IPS DF 6.9 (cell line): ENCODE measurements at regions not wholly inside any gene's neighbourhood (a gene's known extent, or its start where the extent isn't known, plus 50 kb on each side); places are given as distances from the start of the nearest gene placed in this dataset.

Experiments
- DNase-seq: peaks from one replicate; pipeline ENCODE4 v3.0.0-alpha.2; 2013; ENCODE audit warnings: low read depth, low spot score
- H3K27ac ChIP-seq: one replicate; pipeline ENCODE4 v1.5.1; 2013; ENCODE audit warnings: low read length, control low read depth
- H3K27me3 ChIP-seq: 2 replicates; pipeline ENCODE4 v1.6.1; 2013; ENCODE audit warnings: mild to moderate bottlenecking, low read length; ENCODE audit not compliant: control insufficient read depth, insufficient read depth
- H3K36me3 ChIP-seq: 2 replicates; pipeline ENCODE4 v1.6.1; 2013; ENCODE audit warnings: low read length; ENCODE audit not compliant: control insufficient read depth, insufficient read depth
- H3K4me1 ChIP-seq: 2 replicates; pipeline ENCODE4 v1.6.1; 2013; ENCODE audit warnings: low read length; ENCODE audit not compliant: control insufficient read depth, insufficient read depth
- H3K4me3 ChIP-seq: 2 replicates; pipeline ENCODE4 v1.5.1; 2013; ENCODE audit warnings: mild to moderate bottlenecking, low read length
- H3K9me3 ChIP-seq: 2 replicates; pipeline ENCODE4 v1.6.1; 2013; ENCODE audit warnings: low read length, inconsistent platforms; ENCODE audit not compliant: control insufficient read depth, insufficient read depth
- WGBS: extraction: QIAGEN DNeasy Blood & Tissue Kit; methylation state at CpG from one replicate; pipeline ENCODE4 v1.1.7; 2013; ENCODE audit warnings: mixed read lengths, missing lambda C conversion rate; ENCODE audit not compliant: insufficient read length, insufficient coverage; 5-methylcytosine and 5-hydroxymethylcytosine counted together

- Histone ChIP-seq H3K4me1 (0 out of 2 replicates have a peak, but pooled peaks cover 1% of the 10 kb centered on the region), H3K27me3 (no peaks in the 10 kb centered on the region; the same call in 1 of the 2 replicates), H3K4me3 (no peak overlapping the region), H3K9me3 (no peaks in the 10 kb centered on the region), H3K27ac (no peak overlapping the region), H3K36me3 (no peaks in the 10 kb centered on the region)
- no CpG with 5 or more reads among the region's 16 CpGs for WGBS
- DNase-seq = no peak
Measured at GRCh38 chr6:33896391-33897188, 92.8 kb upstream of the MLN start.

- Histone ChIP-seq H3K36me3 (no peaks in the 10 kb centered on the region), H3K27me3 (no peaks in the 10 kb centered on the region; the same call in 1 of the 2 replicates), H3K27ac (no peak overlapping the region), H3K4me1 (0 out of 2 replicates have a peak, but pooled peaks cover 1% of the 10 kb centered on the region), H3K9me3 (no peaks in the 10 kb centered on the region), H3K4me3 (no peak overlapping the region)
- no peak for DNase-seq
- no CpG with 5 or more reads among the region's 2 CpGs for WGBS
Measured at GRCh38 chr6:33895988-33896387, 92.2 kb upstream of the MLN start.

GRCh38 chr6:33895296-33895695, 91.5 kb upstream of the MLN start:
- H3K27ac ChIP-seq = no peak overlapping the region
- no peaks in the 10 kb centered on the region for H3K36me3 ChIP-seq
- H3K4me1 ChIP-seq = 0 out of 2 replicates have a peak, but pooled peaks cover 1% of the 10 kb centered on the region
- no peaks in the 10 kb centered on the region; the same call in 1 of the 2 replicates for H3K27me3 ChIP-seq
- WGBS = no CpG with 5 or more reads among the region's 3 CpGs
- no peak overlapping the region for H3K4me3 ChIP-seq
- no peak for DNase-seq
- no peaks in the 10 kb centered on the region for H3K9me3 ChIP-seq

GRCh38 chr6:33894438-33894837, 90.6 kb upstream of the MLN start:
- Histone ChIP-seq H3K4me3 (no peak overlapping the region), H3K4me1 (0 out of 2 replicates have a peak, but pooled peaks cover 1% of the 10 kb centered on the region), H3K36me3 (no peaks in the 10 kb centered on the region), H3K9me3 (no peaks in the 10 kb centered on the region), H3K27me3 (no peaks in the 10 kb centered on the region; the same call in 1 of the 2 replicates), H3K27ac (no peak overlapping the region)
- no peak for DNase-seq
- no CpG with 5 or more reads among the region's 2 CpGs for WGBS

- WGBS = no CpG with 5 or more reads among the region's 47 CpGs
- H3K27ac ChIP-seq = no peak overlapping the region
Measured at GRCh38 chr6:33892581-33893346, 89.0 kb upstream of the MLN start.

GRCh38 chr6:33888664-33889200, 84.9 kb upstream of the MLN start:
- Histone ChIP-seq H3K9me3 (no peaks in the 10 kb centered on the region), H3K27ac (no peak overlapping the region), H3K36me3 (no peaks in the 10 kb centered on the region), H3K4me3 (no peak overlapping the region), H3K4me1 (no peaks in the 10 kb centered on the region), H3K27me3 (no peaks in the 10 kb centered on the region)
- DNase-seq = no peak
- WGBS = no CpG with 5 or more reads among the region's 9 CpGs

More at GRCh38 chr6:33892581-33893346, 89.0 kb upstream of the MLN start:
- H3K4me3 ChIP-seq = no peak overlapping the region
- H3K4me1 ChIP-seq = 0 out of 2 replicates have a peak, but pooled peaks cover 1% of the 10 kb centered on the region
- H3K36me3 ChIP-seq = no peaks in the 10 kb centered on the region
- H3K27me3 ChIP-seq = no peaks in the 10 kb centered on the region; the same call in 1 of the 2 replicates
- H3K9me3 ChIP-seq = no peaks in the 10 kb centered on the region
- DNase-seq = no peak

- Histone ChIP-seq H3K4me1 (no peaks in the 10 kb centered on the region), H3K27me3 (no peaks in the 10 kb centered on the region), H3K27ac (no peak overlapping the region), H3K4me3 (no peak overlapping the region), H3K9me3 (no peaks in the 10 kb centered on the region), H3K36me3 (no peaks in the 10 kb centered on the region)
- DNase-seq = no peak
- no CpG with 5 or more reads among the region's 10 CpGs for WGBS
Measured at GRCh38 chr6:33888183-33888582, 84.4 kb upstream of the MLN start.

- Histone ChIP-seq H3K4me1 (no peaks in the 10 kb centered on the region), H3K27ac (no peak overlapping the region), H3K4me3 (no peak overlapping the region), H3K36me3 (no peaks in the 10 kb centered on the region), H3K9me3 (no peaks in the 10 kb centered on the region), H3K27me3 (no peaks in the 10 kb centered on the region)
- WGBS = no CpG with 5 or more reads among the region's 11 CpGs
- DNase-seq = no peak
Measured at GRCh38 chr6:33886673-33887144, 82.9 kb upstream of the MLN start.

- no peaks in the 10 kb centered on the region for H3K4me1 ChIP-seq
- H3K36me3 ChIP-seq = no peaks in the 10 kb centered on the region
- H3K27ac ChIP-seq = no peak overlapping the region
- no peaks in the 10 kb centered on the region for H3K9me3 ChIP-seq
- no peaks in the 10 kb centered on the region for H3K27me3 ChIP-seq
- DNase-seq = no peak
- no CpG with 5 or more reads among the region's 5 CpGs for WGBS
- no peak overlapping the region for H3K4me3 ChIP-seq
Measured at GRCh38 chr6:33885132-33886057, 81.6 kb upstream of the MLN start.
